ENCODE measurements at regions not wholly inside any gene's neighbourhood (a gene's known extent, or its start where the extent isn't known, plus 50 kb on each side); places are given as distances from the start of the nearest gene placed in this dataset.

- H3K36me3 Mint-ChIP-seq = peaks cover 23% of the 10 kb centered on the region
Measured at GRCh38 chr12:91901381-91902074, 244.1 kb downstream of the BTG1 start.

GRCh38 chr12:91900971-91901370 is 244.7 kb downstream of the BTG1 start:
- Mint-ChIP-seq H3K27ac (no peak overlapping the region), H3K36me3 (peaks cover 23% of the 10 kb centered on the region), H3K27me3 (no peaks in the 10 kb centered on the region), H3K4me1 (peaks cover 17% of the 10 kb centered on the region), H3K4me3 (no peak overlapping the region), H3K9me3 (peaks cover 23% of the 10 kb centered on the region)
- DNase-seq = no peak

More at GRCh38 chr12:91901381-91902074, 244.1 kb downstream of the BTG1 start:
- Mint-ChIP-seq H3K4me1 (peaks cover 17% of the 10 kb centered on the region), H3K4me3 (no peak overlapping the region), H3K27me3 (no peaks in the 10 kb centered on the region), H3K9me3 (peaks cover 23% of the 10 kb centered on the region), H3K27ac (no peak overlapping the region)
- no peak for DNase-seq

- peaks cover 8% of the 10 kb centered on the region for H3K4me1 Mint-ChIP-seq
- H3K9me3 Mint-ChIP-seq = peaks cover 18% of the 10 kb centered on the region
- no peaks in the 10 kb centered on the region for H3K27me3 Mint-ChIP-seq
- DNase-seq = no peak
- H3K4me3 Mint-ChIP-seq = no peak overlapping the region
- peaks cover 16% of the 10 kb centered on the region for H3K36me3 Mint-ChIP-seq
- H3K27ac Mint-ChIP-seq = no peak overlapping the region
Measured at GRCh38 chr12:91899056-91899455, 246.6 kb downstream of the BTG1 start.

GRCh38 chr12:91897025-91897515 is 248.6 kb downstream of the BTG1 start:
- no peak overlapping the region for H3K27ac Mint-ChIP-seq
- DNase-seq = no peak

GRCh38 chr12:91896286-91897024 is 249.2 kb downstream of the BTG1 start:
- Mint-ChIP-seq H3K27ac (no peak overlapping the region), H3K36me3 (peaks cover 5% of the 10 kb centered on the region), H3K9me3 (peaks cover 8% of the 10 kb centered on the region), H3K27me3 (no peaks in the 10 kb centered on the region), H3K4me3 (no peak overlapping the region), H3K4me1 (peaks cover 4% of the 10 kb centered on the region)
- no peak for DNase-seq

More at GRCh38 chr12:91897025-91897515, 248.6 kb downstream of the BTG1 start:
- Mint-ChIP-seq H3K36me3 (peaks cover 8% of the 10 kb centered on the region), H3K27me3 (no peaks in the 10 kb centered on the region), H3K4me1 (peaks cover 4% of the 10 kb centered on the region), H3K4me3 (no peak overlapping the region), H3K9me3 (peaks cover 11% of the 10 kb centered on the region)

GRCh38 chr12:91894911-91895310 is 250.7 kb downstream of the BTG1 start:
- peaks cover 2% of the 10 kb centered on the region for H3K36me3 Mint-ChIP-seq

GRCh38 chr12:91893476-91893875 is 252.2 kb downstream of the BTG1 start:
- Mint-ChIP-seq H3K4me3 (no peak overlapping the region), H3K9me3 (peaks cover 5% of the 10 kb centered on the region), H3K27me3 (no peaks in the 10 kb centered on the region), H3K27ac (no peak overlapping the region), H3K4me1 (no peaks in the 10 kb centered on the region), H3K36me3 (peaks cover 2% of the 10 kb centered on the region)
- DNase-seq = no peak

More at GRCh38 chr12:91894911-91895310, 250.7 kb downstream of the BTG1 start:
- Mint-ChIP-seq H3K27ac (no peak overlapping the region), H3K9me3 (peaks cover 8% of the 10 kb centered on the region), H3K27me3 (no peaks in the 10 kb centered on the region), H3K4me1 (no peaks in the 10 kb centered on the region), H3K4me3 (no peak overlapping the region)
- no peak for DNase-seq

- H3K27me3 Mint-ChIP-seq = no peaks in the 10 kb centered on the region
- H3K27ac Mint-ChIP-seq = no peak overlapping the region
- H3K4me3 Mint-ChIP-seq = no peak overlapping the region
- no peak for DNase-seq
- H3K36me3 Mint-ChIP-seq = peaks cover 2% of the 10 kb centered on the region
- peaks cover 5% of the 10 kb centered on the region for H3K4me1 Mint-ChIP-seq
- peaks cover 5% of the 10 kb centered on the region for H3K9me3 Mint-ChIP-seq
Measured at GRCh38 chr12:91892081-91892855, 253.4 kb downstream of the BTG1 start.

GRCh38 chr12:91890742-91891141 is 254.9 kb downstream of the BTG1 start:
- no peak for DNase-seq
- no peak overlapping the region for H3K27ac Mint-ChIP-seq
- H3K4me1 Mint-ChIP-seq = peaks cover 5% of the 10 kb centered on the region
- no peaks in the 10 kb centered on the region for H3K36me3 Mint-ChIP-seq
- no peak overlapping the region for H3K4me3 Mint-ChIP-seq
- no peaks in the 10 kb centered on the region for H3K9me3 Mint-ChIP-seq
- no peaks in the 10 kb centered on the region for H3K27me3 Mint-ChIP-seq

- H3K9me3 Mint-ChIP-seq = no peaks in the 10 kb centered on the region
- H3K27ac Mint-ChIP-seq = no peak overlapping the region
Measured at GRCh38 chr12:91889910-91890309, 255.7 kb downstream of the BTG1 start.

GRCh38 chr12:91889059-91889458 is 256.6 kb downstream of the BTG1 start:
- no peaks in the 10 kb centered on the region for H3K9me3 Mint-ChIP-seq
- no peaks in the 10 kb centered on the region for H3K36me3 Mint-ChIP-seq
- H3K27me3 Mint-ChIP-seq = no peaks in the 10 kb centered on the region
- peaks cover 8% of the 10 kb centered on the region for H3K4me1 Mint-ChIP-seq
- DNase-seq = no peak
- H3K4me3 Mint-ChIP-seq = no peak overlapping the region
- H3K27ac Mint-ChIP-seq = no peak overlapping the region

More at GRCh38 chr12:91889910-91890309, 255.7 kb downstream of the BTG1 start:
- DNase-seq = no peak
- Mint-ChIP-seq H3K36me3 (no peaks in the 10 kb centered on the region), H3K4me3 (no peak overlapping the region), H3K4me1 (peaks cover 5% of the 10 kb centered on the region), H3K27me3 (no peaks in the 10 kb centered on the region)

GRCh38 chr12:91887957-91888356 is 257.7 kb downstream of the BTG1 start:
- H3K27me3 Mint-ChIP-seq = no peaks in the 10 kb centered on the region
- no peak overlapping the region for H3K4me3 Mint-ChIP-seq
- H3K9me3 Mint-ChIP-seq = no peaks in the 10 kb centered on the region
- H3K36me3 Mint-ChIP-seq = no peaks in the 10 kb centered on the region
- peaks cover 9% of the 10 kb centered on the region for H3K4me1 Mint-ChIP-seq
- DNase-seq = no peak
- H3K27ac Mint-ChIP-seq = no peak overlapping the region

GRCh38 chr12:91885851-91886731 is 259.6 kb downstream of the BTG1 start:
- no peaks in the 10 kb centered on the region for H3K27me3 Mint-ChIP-seq
- DNase-seq = no peak
- no peak overlapping the region for H3K4me3 Mint-ChIP-seq
- no peak overlapping the region for H3K27ac Mint-ChIP-seq
- H3K36me3 Mint-ChIP-seq = no peaks in the 10 kb centered on the region
- H3K9me3 Mint-ChIP-seq = no peaks in the 10 kb centered on the region
- peaks cover 13% of the 10 kb centered on the region for H3K4me1 Mint-ChIP-seq

- Mint-ChIP-seq H3K27ac (no peak overlapping the region), H3K4me3 (no peak overlapping the region), H3K27me3 (no peaks in the 10 kb centered on the region), H3K4me1 (peaks cover 28% of the 10 kb centered on the region), H3K9me3 (no peaks in the 10 kb centered on the region), H3K36me3 (peaks cover 9% of the 10 kb centered on the region)
- no peak for DNase-seq
Measured at GRCh38 chr12:91884230-91884629, 261.4 kb downstream of the BTG1 start.
